KMS-11 (cell line): ENCODE measurements at regions not wholly inside any gene's neighbourhood (a gene's known extent, or its start where the extent isn't known, plus 50 kb on each side); places are given as distances from the start of the nearest gene placed in this dataset.

Source experiments
- H2AFZ ChIP-seq: fragments of 200-600 bp; sonication (generic); 2 replicates; pipeline ENCODE4 v1.6.1; 2016; ENCODE audit warnings: antibody characterized with exemption, mixed run types, low read depth
- H3K27ac ChIP-seq: fragments of 200-600 bp; sonication (generic); 2 replicates; pipeline ENCODE4 v1.6.1; 2016; ENCODE audit warnings: mild to moderate bottlenecking, mixed run types
- H3K27me3 ChIP-seq: fragments of 200-600 bp; sonication (generic); 2 replicates; pipeline ENCODE4 v1.6.1; 2017; ENCODE audit warnings: mild to moderate bottlenecking, low read depth, mixed run types, moderate library complexity; ENCODE audit not compliant: insufficient read depth
- H3K36me3 ChIP-seq: fragments of 200-600 bp; sonication (generic); 2 replicates; pipeline ENCODE4 v1.6.1; 2017; ENCODE audit warnings: mild to moderate bottlenecking, mixed run types; ENCODE audit not compliant: insufficient read depth
- H3K4me1 ChIP-seq: fragments of 200-600 bp; sonication (generic); 2 replicates; pipeline ENCODE4 v1.6.1; 2016; ENCODE audit warnings: mild to moderate bottlenecking, low read depth, mixed run types; ENCODE audit not compliant: poor library complexity, severe bottlenecking
- H3K4me2 ChIP-seq: fragments of 200-600 bp; sonication (generic); 2 replicates; pipeline ENCODE4 v1.7.0; 2016; ENCODE audit warnings: mild to moderate bottlenecking, mixed run types
- H3K4me3 ChIP-seq: fragments of 200-600 bp; sonication (generic); IDR thresholded peaks from 2 replicates; pipeline ENCODE4 v1.6.1; 2017; ENCODE audit warnings: low read depth, low read length, mixed read lengths; ENCODE audit not compliant: insufficient read depth
- H3K79me2 ChIP-seq: fragments of 200-600 bp; sonication (generic); 2 replicates; pipeline ENCODE4 v1.6.1; 2016; ENCODE audit warnings: low read depth, mixed run types; ENCODE audit not compliant: insufficient read depth
- H3K9ac ChIP-seq: fragments of 200-600 bp; sonication (generic); 2 replicates; pipeline ENCODE4 v1.6.1; 2016; ENCODE audit warnings: mild to moderate bottlenecking, mixed run types
- H4K20me1 ChIP-seq: fragments of 200-600 bp; sonication (generic); 2 replicates; pipeline ENCODE4 v1.6.1; 2016; ENCODE audit warnings: mild to moderate bottlenecking, mixed run types; ENCODE audit not compliant: insufficient read depth
- CTCF ChIP-seq: fragments of 200-600 bp; sonication (generic); conservative IDR thresholded peaks from 2 replicates; pipeline ENCODE4 v1.6.1; 2017; ENCODE audit warnings: low read depth, mild to moderate bottlenecking, antibody characterized with exemption, low read length, moderate library complexity, mixed read lengths

GRCh38 chr1:238466459-238466858 is 575.7 kb upstream of the ZP4 start:
- no peak overlapping the region for H3K4me3 ChIP-seq
- no peak overlapping the region for H3K27ac ChIP-seq
- H3K36me3 ChIP-seq = no peaks in the 10 kb centered on the region
- H3K27me3 ChIP-seq = no peaks in the 10 kb centered on the region
- H2AFZ ChIP-seq = no peak overlapping the region
- no peak for TF ChIP-seq CTCF
- no peaks in the 10 kb centered on the region for H3K79me2 ChIP-seq
- no peak overlapping the region for H3K9ac ChIP-seq
- H3K4me1 ChIP-seq = no peaks in the 10 kb centered on the region
- no peaks in the 10 kb centered on the region for H4K20me1 ChIP-seq
- H3K4me2 ChIP-seq = no peak overlapping the region

- no peaks in the 10 kb centered on the region for H3K27me3 ChIP-seq
- H3K27ac ChIP-seq = no peak overlapping the region
- no peaks in the 10 kb centered on the region for H4K20me1 ChIP-seq
- H3K4me2 ChIP-seq = no peak overlapping the region
- no peak overlapping the region for H3K4me3 ChIP-seq
- H3K4me1 ChIP-seq = no peaks in the 10 kb centered on the region
- no peak overlapping the region for H3K9ac ChIP-seq
- TF ChIP-seq CTCF = no peak
- H3K79me2 ChIP-seq = no peaks in the 10 kb centered on the region
- H3K36me3 ChIP-seq = no peaks in the 10 kb centered on the region
- no peak overlapping the region for H2AFZ ChIP-seq
These were observed 574.7 kb upstream of the ZP4 start for GRCh38 chr1:238465449-238465848.

GRCh38 chr1:238458899-238459298 is 568.2 kb upstream of the ZP4 start:
- Histone ChIP-seq H3K79me2 (no peaks in the 10 kb centered on the region), H3K27me3 (no peaks in the 10 kb centered on the region), H3K4me2 (no peak overlapping the region), H3K27ac (no peak overlapping the region), H3K4me1 (no peaks in the 10 kb centered on the region), H3K9ac (no peak overlapping the region), H3K36me3 (no peaks in the 10 kb centered on the region), H3K4me3 (no peak overlapping the region), H2AFZ (no peak overlapping the region), H4K20me1 (no peaks in the 10 kb centered on the region)
- no peak for TF ChIP-seq CTCF

GRCh38 chr1:238457610-238458009 is 566.9 kb upstream of the ZP4 start:
- H3K4me1 ChIP-seq = no peaks in the 10 kb centered on the region
- no peak overlapping the region for H3K4me3 ChIP-seq

More at GRCh38 chr1:238457610-238458009, 566.9 kb upstream of the ZP4 start:
- no peaks in the 10 kb centered on the region for H3K36me3 ChIP-seq
- H3K27ac ChIP-seq = no peak overlapping the region
- H4K20me1 ChIP-seq = no peaks in the 10 kb centered on the region
- H3K27me3 ChIP-seq = no peaks in the 10 kb centered on the region
- H3K9ac ChIP-seq = no peak overlapping the region
- H2AFZ ChIP-seq = no peak overlapping the region
- no peak for TF ChIP-seq CTCF
- H3K79me2 ChIP-seq = no peaks in the 10 kb centered on the region
- H3K4me2 ChIP-seq = no peak overlapping the region
